Cardiac muscle cell (in vitro differentiated cells and primary cell): ENCODE measurements at regions not wholly inside any gene's neighbourhood (a gene's known extent, or its start where the extent isn't known, plus 50 kb on each side); places are given as distances from the start of the nearest gene placed in this dataset.

ENCODE experiments used
- DNase-seq, 2 donors: peaks; one replicate each; pipeline versions ENCODE4 v3.0.0 to v3.0.0-alpha.2; 2010 to 2017; ENCODE audit warnings: low read depth in 1 of 2, low spot score in 1 of 2
- H3K27ac ChIP-seq: fragments of 200-600 bp; sonication (generic); 2 replicates; pipeline ENCODE4 v1.5.1; 2016
- H3K27me3 ChIP-seq: fragments of 200-600 bp; sonication (generic); 2 replicates; pipeline ENCODE4 v1.6.0; 2016; ENCODE audit warnings: control low read depth
- H3K36me3 ChIP-seq: fragments of 200-600 bp; sonication (generic); 2 replicates; pipeline ENCODE4 v1.5.1; 2016; ENCODE audit warnings: control low read depth
- H3K4me1 ChIP-seq: fragments of 200-600 bp; sonication (generic); 2 replicates; pipeline ENCODE4 v1.8.1; 2017; ENCODE audit warnings: low read depth, mild to moderate bottlenecking, mixed run types
- H3K4me3 ChIP-seq: fragments of 200-600 bp; sonication (generic); 2 replicates; pipeline ENCODE4 v1.5.1; 2016; ENCODE audit warnings: mild to moderate bottlenecking
- H3K9me3 ChIP-seq: fragments of 200-600 bp; sonication (generic); 2 replicates; pipeline ENCODE4 v1.5.1; 2017; ENCODE audit warnings: low read depth, mild to moderate bottlenecking, control low read depth
- CTCF ChIP-seq: IDR thresholded peaks from 2 replicates; pipeline ENCODE4 v1.5.1; 2012; ENCODE audit warnings: low read depth, mild to moderate bottlenecking, low read length

DNA sequence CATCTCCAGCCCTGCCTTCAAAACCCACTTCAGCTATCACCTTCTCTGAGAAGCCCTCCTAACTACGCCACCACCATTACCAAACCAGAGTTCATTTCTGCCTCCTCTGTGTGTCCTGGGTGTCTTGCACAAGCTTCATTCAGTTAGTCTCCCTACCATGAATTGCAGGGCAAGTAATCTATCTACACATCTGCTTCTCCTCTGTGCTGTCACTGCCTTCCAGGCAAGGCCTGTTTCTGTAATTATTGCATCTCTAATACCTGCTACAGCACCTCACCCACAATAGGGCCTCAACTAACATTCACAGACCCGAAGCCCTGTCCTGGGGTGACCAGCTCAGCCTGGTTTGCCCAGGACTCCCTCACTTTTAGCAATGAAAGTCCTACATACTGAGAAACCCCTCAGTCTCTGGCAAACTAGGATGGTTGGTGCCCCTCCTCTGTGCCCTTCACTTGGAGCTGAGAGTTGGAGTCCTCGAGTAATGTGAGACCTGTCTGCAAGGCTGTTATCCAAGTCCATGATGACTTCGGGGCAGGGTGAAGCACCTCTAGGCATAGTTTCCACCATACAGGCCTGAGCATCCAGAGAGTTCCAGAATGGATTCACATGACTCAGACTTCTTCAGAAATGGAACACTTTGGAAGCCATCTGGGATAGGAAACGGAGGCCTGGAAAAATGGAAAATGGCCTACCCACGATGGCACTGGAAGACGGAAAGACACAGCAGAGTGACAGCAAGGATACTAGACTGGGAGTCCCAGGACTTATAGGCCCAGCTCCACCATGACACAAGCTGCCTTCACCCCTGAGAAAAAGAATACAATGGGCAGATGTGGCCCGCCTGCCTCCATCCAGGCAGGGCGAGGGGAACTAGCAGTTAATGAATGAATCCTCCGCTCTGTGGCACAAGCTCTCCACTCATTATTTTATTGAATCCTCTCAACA lies 269.3 kb downstream of the BUD13 start:
- no peak for DNase-seq
- Histone ChIP-seq H3K4me1 (peaks cover 23% of the 10 kb centered on the region), H3K4me3 (no peak overlapping the region), H3K27ac (no peak overlapping the region), H3K36me3 (no peaks in the 10 kb centered on the region), H3K9me3 (no peaks in the 10 kb centered on the region), H3K27me3 (peaks cover 7% of the 10 kb centered on the region)
- TF ChIP-seq CTCF, result no peak

DNA sequence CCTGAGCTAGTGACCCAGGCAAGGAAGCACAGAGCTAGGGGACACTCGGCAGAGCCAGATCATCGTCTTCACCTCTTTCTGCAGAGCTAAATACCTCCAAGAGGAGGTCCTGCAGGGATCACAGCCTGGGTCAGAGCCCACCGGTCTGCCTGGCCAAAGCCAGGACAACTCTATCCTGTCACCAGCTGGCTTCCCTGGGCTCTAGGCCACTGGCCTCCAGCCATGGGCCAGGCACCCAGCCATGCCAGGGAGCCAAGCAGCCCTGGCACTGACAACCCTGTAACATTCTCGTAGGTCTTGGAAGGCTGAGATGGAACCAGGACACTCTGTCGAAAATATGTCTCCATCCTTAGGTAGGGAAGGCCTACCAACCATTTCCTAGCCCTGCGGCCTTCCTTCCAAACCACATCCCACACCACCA lies 270.1 kb downstream of the BUD13 start:
- no peaks in the 10 kb centered on the region for H3K36me3 ChIP-seq
- TF ChIP-seq CTCF, result no peak
- DNase-seq, result no peak
- H3K4me1 ChIP-seq, result peaks cover 32% of the 10 kb centered on the region
- H3K27me3 ChIP-seq, result peaks cover 7% of the 10 kb centered on the region
- no peak overlapping the region for H3K4me3 ChIP-seq
- H3K9me3 ChIP-seq, result no peaks in the 10 kb centered on the region
- no peak overlapping the region for H3K27ac ChIP-seq

DNA sequence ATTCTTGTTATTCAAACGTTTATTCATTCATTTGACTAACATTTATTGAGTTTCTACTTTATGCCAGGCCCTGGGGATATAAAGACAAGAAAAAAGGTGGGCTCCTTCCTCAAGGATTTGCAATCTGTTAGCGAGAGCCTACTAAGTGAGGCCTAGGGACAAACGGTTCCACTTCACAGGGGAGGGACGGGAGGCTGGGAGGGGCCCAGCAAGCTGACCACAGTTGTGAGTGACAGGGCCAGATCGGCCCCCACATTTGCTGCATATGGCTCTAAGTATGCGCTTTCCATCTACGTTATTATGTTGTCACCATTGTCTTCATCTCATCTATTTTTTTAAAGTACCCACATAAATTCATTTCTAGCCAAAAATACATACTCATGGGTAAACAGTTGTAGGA lies 271.1 kb downstream of the BUD13 start:
- Histone ChIP-seq H3K4me1 (peaks cover 32% of the 10 kb centered on the region), H3K36me3 (no peaks in the 10 kb centered on the region), H3K27me3 (peaks cover 7% of the 10 kb centered on the region), H3K4me3 (no peak overlapping the region), H3K27ac (no peak overlapping the region), H3K9me3 (no peaks in the 10 kb centered on the region)
- TF ChIP-seq CTCF, result no peak
- no peak for DNase-seq

- H3K4me3 ChIP-seq, result no peak overlapping the region
- H3K27ac ChIP-seq, result no peak overlapping the region
- TF ChIP-seq CTCF, result no peak
- H3K4me1 ChIP-seq, result peaks cover 35% of the 10 kb centered on the region
- H3K27me3 ChIP-seq, result peaks cover 7% of the 10 kb centered on the region
- H3K9me3 ChIP-seq, result no peaks in the 10 kb centered on the region
- DNase-seq, result no peak
- H3K36me3 ChIP-seq, result no peaks in the 10 kb centered on the region
These were observed 271.7 kb downstream of the BUD13 start for GRCh38 chr11:116500947-116501602.

DNA sequence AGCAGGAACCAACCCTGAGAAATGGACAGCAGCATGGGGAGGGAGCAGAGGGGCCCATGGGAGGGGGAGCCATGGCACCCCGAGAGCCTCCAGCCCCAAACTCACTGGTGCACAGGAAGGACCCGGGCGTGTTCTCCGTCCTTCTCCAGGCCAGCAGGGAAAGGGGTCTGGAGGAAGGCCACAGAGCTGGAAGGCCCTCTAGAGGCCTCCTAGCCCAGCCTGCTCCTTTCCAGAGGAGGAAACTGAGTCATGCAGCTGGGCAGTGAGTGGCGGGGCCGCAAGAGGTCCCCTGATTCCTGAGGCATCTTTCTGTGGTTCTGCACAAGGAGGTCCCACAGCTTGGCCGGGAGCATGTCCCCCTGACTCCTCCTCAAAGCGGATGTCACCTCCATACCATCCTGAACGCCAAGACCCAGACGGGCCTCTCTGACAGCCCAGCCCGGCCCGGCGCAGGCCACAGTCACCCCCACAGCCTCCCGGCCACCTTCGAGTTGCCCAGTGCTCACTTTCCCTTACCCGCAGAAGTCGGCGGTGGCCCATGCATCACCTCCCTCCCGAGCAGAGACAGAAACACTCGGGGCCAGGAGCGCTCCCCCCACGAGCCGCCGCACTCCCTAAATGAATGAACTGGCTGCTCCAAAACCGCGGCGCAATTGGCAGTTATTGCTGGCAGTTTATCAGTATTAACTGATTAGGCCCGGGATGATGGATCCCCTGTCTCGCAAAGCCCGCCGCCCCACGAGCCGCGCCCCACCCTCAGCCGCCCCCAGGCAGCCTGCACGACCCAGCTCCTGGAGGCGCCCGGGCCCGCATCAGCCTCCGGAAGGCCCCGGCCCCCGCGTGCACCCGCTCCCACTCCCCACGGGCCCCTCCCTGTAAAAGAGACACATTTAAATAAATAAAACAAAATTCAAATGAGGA lies 272.5 kb downstream of the BUD13 start:
- TF ChIP-seq CTCF, result no peak
- no peak overlapping the region for H3K4me3 ChIP-seq
- H3K36me3 ChIP-seq, result no peaks in the 10 kb centered on the region
- no peak for DNase-seq
- H3K4me1 ChIP-seq, result peaks cover 34% of the 10 kb centered on the region
- no peak overlapping the region for H3K27ac ChIP-seq
- peaks cover 7% of the 10 kb centered on the region for H3K27me3 ChIP-seq
- H3K9me3 ChIP-seq, result no peaks in the 10 kb centered on the region
